HG02678 (cell line): ENCODE measurements at regions not wholly inside any gene's neighbourhood (a gene's known extent, or its start where the extent isn't known, plus 50 kb on each side); places are given as distances from the start of the nearest gene placed in this dataset.

Source experiments
- ATAC-seq: cut with Tn5 transposase; IDR thresholded peaks from one replicate; pipeline ENCODE4 v1.9.1; 2021; ENCODE audit warnings: mild to moderate bottlenecking, moderate library complexity; ENCODE audit not compliant: unreplicated experiment

GRCh38 chr21:38691631-38692030, 114.1 kb upstream of the ETS2 start:
- ATAC-seq: no peak

- ATAC-seq: no peak
Measured at GRCh38 chr21:38696579-38696978, 109.2 kb upstream of the ETS2 start.

- no peak for ATAC-seq
Measured at GRCh38 chr21:38699048-38699447, 106.7 kb upstream of the ETS2 start.

DNA sequence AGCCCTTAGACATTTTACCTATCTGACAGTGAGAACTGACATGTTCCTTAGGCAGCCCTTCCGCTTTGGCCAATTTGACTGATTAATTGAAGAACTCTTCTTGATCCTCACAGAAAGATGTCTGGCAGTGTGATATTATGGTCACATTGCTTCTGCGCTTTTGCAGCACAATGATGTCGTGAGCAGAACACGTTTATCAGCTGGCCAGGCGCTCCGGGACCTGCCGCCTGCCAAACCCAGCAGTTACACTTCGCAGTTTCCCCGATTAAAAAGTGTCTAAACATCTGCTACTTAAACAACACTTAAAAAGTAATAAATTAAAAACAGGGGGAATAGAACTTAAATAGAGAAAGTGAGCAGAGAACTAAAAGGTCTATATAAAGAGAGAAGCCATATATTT, 103.5 kb upstream of the ETS2 start:
- no peak for ATAC-seq

DNA sequence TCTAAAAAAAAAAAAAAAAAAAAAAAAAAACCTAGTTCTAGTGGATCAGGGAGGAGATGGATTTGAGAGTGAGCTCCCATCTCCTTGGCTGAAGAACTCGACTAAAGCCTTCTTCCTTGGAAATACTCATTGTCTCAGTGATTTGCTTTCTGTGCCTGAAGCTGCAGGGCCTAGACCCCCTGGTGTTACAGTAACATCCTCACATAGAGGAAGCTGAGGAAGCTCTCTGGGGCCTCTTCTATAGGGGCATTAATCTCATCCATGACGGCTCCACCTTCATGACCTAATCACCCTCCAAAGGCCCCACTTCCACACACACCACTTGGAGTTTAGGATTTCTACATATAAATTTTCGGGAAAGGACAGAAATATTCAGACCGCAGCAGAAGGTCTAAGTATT, 95.9 kb upstream of the ETS2 start:
- no peak for ATAC-seq

DNA sequence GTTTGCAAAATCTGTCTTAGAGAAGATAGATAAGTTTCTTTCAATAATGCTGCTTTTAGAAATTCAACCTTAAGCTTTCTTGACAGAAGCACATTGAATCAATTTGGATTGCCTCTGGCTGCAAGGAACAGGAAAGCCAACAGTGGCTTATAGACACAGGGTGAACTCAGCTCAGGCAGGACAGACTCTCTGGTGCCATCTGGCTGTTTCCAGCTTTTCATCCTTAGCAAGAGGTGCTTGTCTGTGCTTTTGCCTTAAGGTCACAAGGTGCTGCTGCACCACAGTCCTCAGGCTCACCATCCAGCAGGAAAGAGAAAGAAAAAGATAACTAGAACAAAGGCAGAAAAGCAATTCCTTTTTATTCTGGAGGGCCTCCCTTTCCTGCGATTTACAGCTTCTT, 93.7 kb upstream of the ETS2 start:
- ATAC-seq: no peak

GRCh38 chr21:38712664-38713063, 93.1 kb upstream of the ETS2 start:
- ATAC-seq: no peak

DNA sequence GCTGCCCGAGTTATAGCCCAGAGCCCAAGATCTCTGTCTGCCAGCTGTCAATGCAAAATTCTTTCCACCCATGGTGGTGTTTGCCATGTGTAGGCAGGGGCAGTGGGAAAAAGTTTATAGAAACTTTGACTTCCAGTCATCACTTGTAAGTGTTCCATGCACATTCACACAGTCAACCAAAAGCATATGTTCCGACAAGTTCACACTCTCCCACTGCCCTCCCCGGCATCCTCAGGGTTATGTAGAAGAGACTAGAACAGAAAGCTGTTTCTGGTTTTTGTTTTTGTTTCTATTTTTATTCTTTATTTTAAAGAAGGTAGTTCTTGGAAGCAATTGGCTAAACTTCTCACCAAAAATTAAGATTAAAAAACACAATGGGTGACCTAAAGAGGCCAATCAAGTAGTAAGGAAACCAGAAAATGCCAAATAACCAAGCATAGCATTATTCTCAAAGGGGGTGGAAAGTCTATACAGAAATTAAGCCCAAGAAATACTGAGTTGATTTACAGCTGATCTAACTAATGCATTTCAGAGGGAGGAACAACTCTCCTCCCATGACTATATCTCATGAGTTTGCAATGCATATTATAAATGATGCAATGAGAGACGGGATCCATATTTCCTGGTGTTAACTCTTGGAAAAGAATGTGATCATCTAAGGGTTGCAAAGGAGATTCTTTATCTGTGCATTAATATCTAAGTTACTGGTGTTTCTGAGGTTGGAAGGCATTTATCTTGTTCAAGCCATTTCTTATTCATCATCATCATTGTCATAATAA, 91.5 kb upstream of the ETS2 start:
- ATAC-seq: no peak

- no peak for ATAC-seq
Measured at GRCh38 chr21:38714999-38715398, 90.7 kb upstream of the ETS2 start.

- no peak for ATAC-seq
Measured at GRCh38 chr21:38716088-38716487, 89.6 kb upstream of the ETS2 start.

- ATAC-seq: no peak
Measured at GRCh38 chr21:38716942-38717341, 88.8 kb upstream of the ETS2 start.

- no peak for ATAC-seq
Measured at GRCh38 chr21:38718481-38718880, 87.2 kb upstream of the ETS2 start.

- no peak for ATAC-seq
Measured at GRCh38 chr21:38720074-38720473, 85.7 kb upstream of the ETS2 start.

GRCh38 chr21:38721055-38721454, 84.7 kb upstream of the ETS2 start:
- ATAC-seq: no peak

DNA sequence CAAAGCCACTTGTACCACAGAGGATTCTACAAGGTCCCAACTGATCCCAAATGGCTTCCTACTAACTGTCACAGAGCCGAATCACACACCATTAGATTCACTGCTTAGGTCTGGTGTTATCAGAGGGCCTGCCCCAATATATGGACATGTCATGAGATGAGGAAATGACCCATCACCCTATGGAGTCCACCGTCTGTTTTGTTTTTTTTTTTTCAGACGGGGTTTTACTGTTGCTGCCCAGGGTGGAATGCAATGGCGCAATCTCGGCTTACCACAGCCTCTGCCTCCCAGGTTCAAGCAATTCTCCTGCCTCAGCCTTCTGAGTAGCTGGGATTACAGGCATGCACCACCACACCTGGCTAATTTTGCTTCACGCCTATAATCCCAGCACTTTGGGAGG, 83.8 kb upstream of the ETS2 start:
- no peak for ATAC-seq

GRCh38 chr21:38725196-38726157, 80.3 kb upstream of the ETS2 start:
- ATAC-seq: no peak

DNA sequence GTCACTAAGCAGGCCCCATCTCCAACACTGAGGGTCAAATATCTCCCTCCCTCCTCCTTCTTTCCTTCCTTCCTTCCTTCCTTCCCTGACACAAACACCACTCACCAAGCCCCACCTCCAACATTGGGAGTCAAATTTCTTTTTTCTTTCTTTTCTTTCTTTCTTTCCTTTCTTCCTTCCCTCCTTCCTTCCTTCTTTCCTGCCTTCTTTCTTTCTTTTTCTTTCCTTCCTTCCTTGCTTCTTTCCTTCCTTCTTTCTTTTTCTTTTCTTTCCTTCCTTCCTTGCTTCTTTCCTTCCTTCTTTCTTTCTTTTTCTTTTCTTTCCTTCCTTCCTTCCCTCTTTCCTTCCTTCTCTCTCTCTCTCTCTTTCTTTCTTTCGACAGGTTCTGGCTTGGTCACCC, 79.2 kb upstream of the ETS2 start:
- no peak for ATAC-seq

- no peak for ATAC-seq
Measured at GRCh38 chr21:38729291-38729690, 76.4 kb upstream of the ETS2 start.

DNA sequence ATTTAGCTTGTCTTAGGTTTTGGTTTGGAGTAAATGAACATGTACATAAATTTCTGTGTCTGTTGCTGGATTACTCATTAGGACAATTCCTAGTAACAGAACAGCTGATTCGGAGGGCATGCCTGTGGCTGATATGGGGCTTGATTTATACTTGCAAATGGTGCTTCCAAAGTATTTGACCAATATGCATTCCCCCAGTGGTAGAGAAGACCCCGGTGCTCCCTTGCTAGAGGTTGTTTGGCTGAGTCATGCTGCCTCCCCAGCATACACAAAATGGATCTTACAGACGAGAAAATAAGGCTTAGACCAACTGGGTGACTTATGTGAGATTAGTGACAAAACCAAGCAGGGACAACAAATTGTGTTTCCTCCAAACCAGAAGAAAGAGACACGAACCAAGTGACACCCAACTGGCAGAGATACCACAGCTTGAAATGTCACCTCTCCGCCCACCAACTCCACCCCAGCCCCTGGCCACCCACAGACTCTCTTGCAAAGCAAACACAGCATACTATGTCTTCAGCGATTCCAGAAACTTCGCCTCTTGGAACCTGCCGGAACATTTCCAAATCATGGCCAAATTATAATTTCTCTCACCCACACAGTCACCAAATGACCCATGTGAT, 75.9 kb upstream of the ETS2 start:
- ATAC-seq: no peak

DNA sequence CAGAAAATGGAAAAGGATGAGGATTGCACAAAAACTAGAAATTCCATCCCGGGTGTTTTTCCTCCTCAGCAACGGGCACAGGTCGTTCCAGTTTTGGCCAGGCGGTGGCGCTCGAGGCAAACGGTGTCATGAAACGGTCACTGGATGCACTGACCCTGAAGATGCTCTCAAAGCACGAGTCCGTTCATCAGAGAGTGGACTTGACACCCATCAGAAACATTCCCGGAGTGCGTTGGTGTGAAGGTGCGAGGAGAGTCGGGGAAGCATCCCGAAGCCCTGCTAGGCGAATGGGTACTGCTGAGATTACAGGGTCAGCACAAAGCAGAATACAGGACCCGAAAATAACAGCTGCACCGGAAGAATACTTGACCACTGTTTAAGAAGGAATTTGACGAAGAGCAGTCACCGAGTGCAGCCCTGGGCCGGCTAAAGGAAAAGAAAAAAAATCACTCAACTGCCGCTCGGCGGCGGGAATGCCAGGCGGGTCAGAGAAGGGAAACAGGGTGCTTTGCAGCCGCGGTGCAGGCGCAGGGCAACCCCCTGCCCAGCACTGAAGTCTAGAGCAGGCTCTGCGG, 71.7 kb upstream of the ETS2 start:
- ATAC-seq: peak; percentile 60

DNA sequence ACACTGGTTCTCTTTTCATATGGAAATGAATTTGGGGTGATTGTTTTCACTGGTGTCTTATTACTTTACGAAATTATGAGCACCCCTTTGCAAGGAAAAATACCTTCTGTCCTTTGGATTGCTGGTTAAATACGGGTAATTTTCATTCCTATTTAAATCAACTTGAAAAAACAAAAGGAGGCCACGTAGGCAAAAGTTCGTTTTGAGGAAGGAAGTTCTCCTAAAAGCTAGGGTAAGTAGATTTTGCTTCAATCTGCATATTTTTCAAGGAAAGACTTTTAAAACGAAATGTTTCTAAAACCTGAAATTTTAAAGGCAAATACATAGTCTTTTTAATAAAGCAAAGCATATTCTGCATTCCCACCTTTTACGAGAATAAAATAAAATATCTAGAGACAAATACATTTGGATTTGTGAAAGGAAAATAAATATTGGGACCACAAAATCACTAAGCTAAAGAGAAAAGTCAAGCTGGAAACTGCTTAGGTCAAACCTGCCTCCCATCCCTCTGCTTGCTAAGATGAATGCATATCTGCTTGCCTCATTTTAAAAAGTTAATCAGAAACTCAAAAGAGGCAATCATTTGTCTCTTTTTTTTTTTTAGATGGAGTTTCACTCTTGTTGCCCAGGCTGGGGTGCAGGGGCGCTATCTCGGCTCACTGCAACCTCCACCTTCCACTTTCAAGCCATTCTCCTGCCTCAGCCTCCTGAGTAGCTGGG, 70.9 kb upstream of the ETS2 start:
- ATAC-seq: no peak
